ENCODE measurements at regions not wholly inside any gene's neighbourhood (a gene's known extent, or its start where the extent isn't known, plus 50 kb on each side); places are given as distances from the start of the nearest gene placed in this dataset.
"Not testable (repeated sequence)": the region's sequence is repeated elsewhere in the genome, so short reads cannot be mapped to it uniquely, and the experiment has no call there.

DNA sequence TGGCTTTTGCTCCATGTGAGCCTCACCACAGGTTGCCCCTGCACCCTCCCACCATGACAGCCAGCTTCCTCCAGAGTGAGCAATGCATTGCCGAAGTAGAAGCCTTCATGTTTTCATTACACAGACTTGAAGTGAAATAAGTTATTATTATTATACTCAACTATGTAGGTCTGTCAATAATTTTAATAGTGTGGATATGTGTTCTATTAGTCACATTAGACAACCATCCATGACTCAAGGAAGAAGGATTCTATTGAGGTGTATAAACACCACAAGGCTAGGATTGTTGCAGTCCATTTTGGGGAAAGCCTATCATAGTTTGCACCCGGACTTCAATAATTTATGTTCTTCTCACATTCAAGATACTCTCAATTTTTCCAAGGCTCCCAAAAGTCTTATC is 369.5 kb downstream of the TAF11L14 start:
- H3K36me3 ChIP-seq: no peaks in the 10 kb centered on the region
- H3K9me3 ChIP-seq: no peaks in the 10 kb centered on the region
- no peak overlapping the region for H3K27ac ChIP-seq
- TF ChIP-seq, protein P1, sequence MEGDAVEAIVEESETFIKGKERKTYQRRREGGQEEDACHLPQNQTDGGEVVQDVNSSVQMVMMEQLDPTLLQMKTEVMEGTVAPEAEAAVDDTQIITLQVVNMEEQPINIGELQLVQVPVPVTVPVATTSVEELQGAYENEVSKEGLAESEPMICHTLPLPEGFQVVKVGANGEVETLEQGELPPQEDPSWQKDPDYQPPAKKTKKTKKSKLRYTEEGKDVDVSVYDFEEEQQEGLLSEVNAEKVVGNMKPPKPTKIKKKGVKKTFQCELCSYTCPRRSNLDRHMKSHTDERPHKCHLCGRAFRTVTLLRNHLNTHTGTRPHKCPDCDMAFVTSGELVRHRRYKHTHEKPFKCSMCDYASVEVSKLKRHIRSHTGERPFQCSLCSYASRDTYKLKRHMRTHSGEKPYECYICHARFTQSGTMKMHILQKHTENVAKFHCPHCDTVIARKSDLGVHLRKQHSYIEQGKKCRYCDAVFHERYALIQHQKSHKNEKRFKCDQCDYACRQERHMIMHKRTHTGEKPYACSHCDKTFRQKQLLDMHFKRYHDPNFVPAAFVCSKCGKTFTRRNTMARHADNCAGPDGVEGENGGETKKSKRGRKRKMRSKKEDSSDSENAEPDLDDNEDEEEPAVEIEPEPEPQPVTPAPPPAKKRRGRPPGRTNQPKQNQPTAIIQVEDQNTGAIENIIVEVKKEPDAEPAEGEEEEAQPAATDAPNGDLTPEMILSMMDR (IDR thresholded peaks at IDR 0.05): no peak
- H3K27me3 ChIP-seq (replicated peaks; ENCODE audit: insufficient read depth): no peaks in the 10 kb centered on the region
- H3K4me1 ChIP-seq (ENCODE audit: control insufficient read depth in 1 of 2, low read depth in 2 of 2): no peaks in the 10 kb centered on the region
- H3K4me3 ChIP-seq: no peak overlapping the region
- no peak for ATAC-seq (ENCODE audit: insufficient number of reproducible peaks, low FRiP score, low read depth)
- DNase-seq (ENCODE audit: low spot score): no peak

DNA sequence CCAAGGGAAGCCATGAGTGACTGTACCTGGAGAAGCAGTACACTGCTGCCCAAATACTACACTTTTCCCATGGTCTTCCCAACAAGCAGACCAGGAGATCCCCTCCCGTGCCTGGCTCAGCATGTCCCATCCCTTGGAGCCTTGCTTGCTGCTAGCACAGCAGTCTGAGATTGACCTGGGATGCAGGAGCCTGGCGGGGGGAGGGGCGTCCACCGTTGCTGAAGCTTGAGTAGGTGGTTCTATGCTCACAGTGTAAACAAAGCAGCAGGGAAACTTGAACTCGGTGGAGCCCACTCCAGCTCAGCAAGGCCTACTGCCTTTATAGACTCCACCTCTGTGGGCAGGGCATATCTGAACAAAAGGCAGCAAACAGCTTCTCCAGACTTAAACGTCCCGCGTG is 372.0 kb downstream of the TAF11L14 start:
- DNase-seq (ENCODE audit: low spot score); H3K36me3 ChIP-seq; H3K9me3 ChIP-seq; H3K27ac ChIP-seq; ATAC-seq (ENCODE audit: insufficient number of reproducible peaks, low FRiP score, low read depth); H3K4me3 ChIP-seq; H3K27me3 ChIP-seq (replicated peaks; ENCODE audit: insufficient read depth); H3K4me1 ChIP-seq (ENCODE audit: control insufficient read depth in 1 of 2, low read depth in 2 of 2): not testable (repeated sequence)

DNA sequence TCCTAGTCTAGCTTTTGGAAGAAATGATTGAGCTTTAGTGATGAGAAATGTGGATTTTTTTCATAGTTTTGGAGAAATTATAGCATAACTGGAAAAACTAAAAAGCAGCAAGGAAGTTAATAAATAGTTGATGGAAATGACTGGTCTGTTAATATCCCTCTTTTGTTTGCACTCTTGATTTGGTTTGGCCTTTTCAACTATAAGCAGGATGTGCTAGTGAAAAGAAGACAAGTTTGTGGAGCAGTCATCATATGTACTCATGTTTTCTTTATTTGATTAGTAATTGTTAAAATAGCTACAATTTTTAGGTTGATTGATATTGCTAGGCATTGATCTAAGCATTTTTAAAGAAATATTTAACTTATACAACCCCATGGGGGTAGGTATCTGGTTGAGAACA is 374.7 kb downstream of the TAF11L14 start:
- ATAC-seq (ENCODE audit: insufficient number of reproducible peaks, low FRiP score, low read depth) (no peak), DNase-seq (ENCODE audit: low spot score) (no peak)
- no peaks in the 10 kb centered on the region for H3K27me3 ChIP-seq (replicated peaks; ENCODE audit: insufficient read depth)
- TF ChIP-seq, protein P1 (IDR thresholded peaks at IDR 0.05): no peak
- no peaks in the 10 kb centered on the region for H3K9me3 ChIP-seq
- no peaks in the 10 kb centered on the region for H3K4me1 ChIP-seq (ENCODE audit: control insufficient read depth in 1 of 2, low read depth in 2 of 2)
- no peak overlapping the region for H3K4me3 ChIP-seq
- no peak overlapping the region for H3K27ac ChIP-seq
- H3K36me3 ChIP-seq: no peaks in the 10 kb centered on the region

DNA sequence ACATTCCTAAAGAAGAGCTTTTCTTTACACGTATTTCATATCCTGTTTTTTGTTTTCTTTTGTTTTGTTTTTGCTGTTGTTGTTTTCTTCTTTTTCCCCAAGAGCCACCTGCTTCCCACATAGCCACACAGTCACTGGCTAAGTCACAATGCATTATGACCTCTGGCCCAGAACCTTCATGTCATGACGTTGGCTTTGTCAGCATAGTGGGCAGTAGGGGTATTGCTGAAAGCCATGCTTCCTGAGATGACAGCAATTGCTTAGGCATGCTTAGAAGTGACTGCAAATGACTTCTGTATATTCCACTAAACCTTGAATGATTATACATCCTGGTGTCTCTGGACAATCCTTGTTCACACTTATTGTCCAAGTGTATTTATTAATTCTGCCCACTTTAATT is 375.8 kb downstream of the TAF11L14 start:
- Histone ChIP-seq H3K9me3 (no peaks in the 10 kb centered on the region), H3K36me3 (no peaks in the 10 kb centered on the region), H3K4me3 (no peak overlapping the region), H3K27me3 (replicated peaks; ENCODE audit: insufficient read depth) (no peaks in the 10 kb centered on the region), H3K4me1 (ENCODE audit: control insufficient read depth in 1 of 2, low read depth in 2 of 2) (no peaks in the 10 kb centered on the region), H3K27ac (no peak overlapping the region)
- DNase-seq (ENCODE audit: low spot score) (no peak), ATAC-seq (ENCODE audit: insufficient number of reproducible peaks, low FRiP score, low read depth) (no peak)
- TF ChIP-seq, protein P1 (IDR thresholded peaks at IDR 0.05): no peak

DNA sequence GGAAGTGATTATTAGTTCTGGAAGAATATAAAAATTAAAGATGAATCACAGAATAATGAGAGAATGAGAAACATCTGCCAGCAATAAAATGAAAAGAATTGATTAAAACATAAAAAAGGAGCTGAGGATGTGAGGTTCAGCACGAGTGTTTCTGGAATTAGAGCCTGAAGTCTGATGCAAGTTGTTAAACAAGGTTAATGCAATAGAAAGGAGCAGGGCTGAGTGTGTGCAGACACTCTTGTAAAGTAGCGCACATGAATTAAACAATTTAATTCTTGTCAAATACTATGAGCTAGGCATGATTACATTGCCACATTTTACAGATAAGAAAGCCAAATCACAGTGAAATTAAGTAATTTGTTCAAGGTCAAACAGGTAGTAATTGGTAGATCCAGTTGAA is 384.2 kb downstream of the TAF11L14 start:
- no peak for DNase-seq (ENCODE audit: low spot score)
- no peaks in the 10 kb centered on the region for H3K36me3 ChIP-seq
- ATAC-seq (ENCODE audit: insufficient number of reproducible peaks, low FRiP score, low read depth): no peak
- no peaks in the 10 kb centered on the region for H3K27me3 ChIP-seq (replicated peaks; ENCODE audit: insufficient read depth)
- no peak overlapping the region for H3K27ac ChIP-seq
- H3K4me3 ChIP-seq: no peak overlapping the region
- TF ChIP-seq, protein P1 (IDR thresholded peaks at IDR 0.05): no peak
- no peaks in the 10 kb centered on the region for H3K9me3 ChIP-seq
- no peaks in the 10 kb centered on the region for H3K4me1 ChIP-seq (ENCODE audit: control insufficient read depth in 1 of 2, low read depth in 2 of 2)

DNA sequence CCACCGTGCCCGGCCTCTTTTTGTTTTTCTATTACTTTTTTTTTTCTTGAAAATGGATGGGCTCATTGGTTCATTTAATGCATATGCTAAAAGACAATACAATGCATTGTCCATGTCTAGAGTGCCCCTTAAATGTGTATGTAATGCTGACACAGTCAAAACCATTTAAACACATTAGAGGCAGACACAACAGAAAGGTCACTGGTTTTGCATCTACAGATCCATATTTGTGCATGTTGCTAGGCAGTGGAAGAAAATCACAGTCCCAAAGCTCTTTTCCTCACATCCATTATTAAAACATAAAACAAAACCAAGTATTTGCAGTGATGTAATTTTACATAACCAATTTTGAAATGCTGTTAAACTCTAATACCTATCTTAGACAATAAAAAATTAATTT is 389.0 kb downstream of the TAF11L14 start:
- Histone ChIP-seq H3K27me3 (replicated peaks; ENCODE audit: insufficient read depth) (no peaks in the 10 kb centered on the region), H3K9me3 (no peaks in the 10 kb centered on the region), H3K4me1 (ENCODE audit: control insufficient read depth in 1 of 2, low read depth in 2 of 2) (no peaks in the 10 kb centered on the region), H3K36me3 (no peaks in the 10 kb centered on the region), H3K27ac (no peak overlapping the region), H3K4me3 (no peak overlapping the region)
- TF ChIP-seq, protein P1 (IDR thresholded peaks at IDR 0.05): no peak
- ATAC-seq (ENCODE audit: insufficient number of reproducible peaks, low FRiP score, low read depth) (no peak), DNase-seq (ENCODE audit: low spot score) (no peak)
